ENCODE measurements at regions not wholly inside any gene's neighbourhood (a gene's known extent, or its start where the extent isn't known, plus 50 kb on each side); places are given as distances from the start of the nearest gene placed in this dataset.

GRCh38 chr17:13070732-13071131 lies 52.9 kb upstream of the ELAC2 start:
- Histone ChIP-seq H3K4ac (replicated peaks; ENCODE audit: insufficient read length, low read depth, low read length) (no peak overlapping the region), H4K5ac (ENCODE audit: insufficient read length, low read depth, low read length) (no peak overlapping the region), H3K36me3 (ENCODE audit: control insufficient read depth in 2 of 4, insufficient read depth in 4 of 4, low read length in 3 of 4) (no peaks in the 10 kb centered on the region), H2BK20ac (ENCODE audit: low read length) (no peak overlapping the region), H3K14ac (ENCODE audit: insufficient read length) (no peak overlapping the region), H3K23ac (ENCODE audit: insufficient read length) (no peak overlapping the region), H3K9ac (replicated peaks in 1 of 4; ENCODE audit: extremely low read depth in 1 of 4, low read depth in 3 of 4, low read length in 3 of 4) (no peak overlapping the region), H4K8ac (ENCODE audit: extremely low read depth, insufficient read depth, low read length) (no peak overlapping the region), H3K4me3 (ENCODE audit: extremely low read depth in 1 of 4, insufficient read depth in 2 of 4, low read depth in 3 of 4, low read length in 4 of 4) (no peak overlapping the region), H3K56ac (replicated peaks; ENCODE audit: insufficient read length, low read depth, low read length) (no peak overlapping the region), H2BK15ac (ENCODE audit: low read length) (no peak overlapping the region), H4K91ac (replicated peaks; ENCODE audit: insufficient read length, low read length) (no peak overlapping the region), H2BK120ac (replicated peaks; ENCODE audit: low read depth, low read length) (no peak overlapping the region), H3K9me3 (ENCODE audit: insufficient read depth in 2 of 2, low read depth in 1 of 2, low read length in 1 of 2) (no peaks in the 10 kb centered on the region), H2AK5ac (ENCODE audit: low read depth, low read length) (no peak overlapping the region), H3K23me2 (ENCODE audit: low read depth, low read length) (no peaks in the 10 kb centered on the region), H3K4me2 (ENCODE audit: insufficient read depth in 1 of 2, low read depth in 2 of 2, low read length in 2 of 2) (no peak overlapping the region), H3K27me3 (replicated peaks in 1 of 4; ENCODE audit: control insufficient read depth in 3 of 4, extremely low read depth in 1 of 4, insufficient read depth in 3 of 4, low read length in 3 of 4) (no peaks in the 10 kb centered on the region), H4K20me1 (replicated peaks in 1 of 2; ENCODE audit: control insufficient read depth in 1 of 2, insufficient read depth in 2 of 2, low read length in 2 of 2) (no peaks in the 10 kb centered on the region), H2BK5ac (ENCODE audit: low read depth, low read length) (no peak overlapping the region), H3K18ac (ENCODE audit: extremely low read depth, low read length) (no peak overlapping the region), H2AFZ (ENCODE audit: low read length) (no peak overlapping the region), H3K27ac (ENCODE audit: low read depth, low read length) (no peak overlapping the region), H3K79me1 (ENCODE audit: low read depth, low read length) (no peaks in the 10 kb centered on the region), H3K4me1 (replicated peaks in 1 of 4; ENCODE audit: control insufficient read depth in 3 of 4, insufficient read depth in 4 of 4, low read length in 3 of 4) (no peaks in the 10 kb centered on the region), H3K79me2 (ENCODE audit: control insufficient read depth in 1 of 2, insufficient read depth in 2 of 2, low read length in 2 of 2) (no peaks in the 10 kb centered on the region), H2BK12ac (ENCODE audit: low read depth, low read length) (no peak overlapping the region)
- 95% methylated on average over 2 of the region's 2 CpGs; no CpG with 5 or more reads in 1 of the 2 experiments for WGBS, 2 experiments (ENCODE audit: extremely low coverage in 1 of 2, insufficient coverage in 1 of 2, insufficient read length in 1 of 2, insufficient replicate concordance in 2 of 2, low coverage in 1 of 2, low lambda C conversion rate in 2 of 2, missing lambda C conversion rate in 1 of 2)
- FAIRE-seq (no peak), DNase-seq (ENCODE audit: low read depth in 1 of 2, low spot score in 2 of 2) (no peak)
- ChIA-PET CTCF (ENCODE audit: partially characterized antibody) (no interaction called here), POLR2A (ENCODE audit: partially characterized antibody) (no interaction called here)
- TF ChIP-seq MAFK (IDR thresholded peaks at IDR 0.05; ENCODE audit: low read depth, low read length): no peak
- no peak for TF ChIP-seq POU5F1 (IDR thresholded peaks at IDR 0.05; ENCODE audit: low read depth, low read length)
- no peak for TF ChIP-seq EZH2 (IDR thresholded peaks at IDR 0.05; ENCODE audit: low read depth, low read length, severe bottlenecking)
- no peak for TF ChIP-seq SP1 (IDR thresholded peaks at IDR 0.05; ENCODE audit: low read depth, low read length)
- no peak for TF ChIP-seq SUZ12 (IDR thresholded peaks at IDR 0.05; ENCODE audit: low read length)
- no peak for TF ChIP-seq MAX (IDR thresholded peaks at IDR 0.05)
